Nephron (organoid): ENCODE measurements at regions not wholly inside any gene's neighbourhood (a gene's known extent, or its start where the extent isn't known, plus 50 kb on each side); places are given as distances from the start of the nearest gene placed in this dataset.
A peak's percentile ranks its signal among the peaks of the same experiment; 100 is the strongest.

ENCODE experiments used
- H3K27ac Mint-ChIP-seq, 3 experiments: 2 replicates each; pipeline ENCODE4 v1.8.0; 2020; ENCODE audit warnings: mixed read lengths in 3 of 3, mild to moderate bottlenecking in 2 of 3, moderate library complexity in 1 of 3
- H3K27me3 Mint-ChIP-seq: 2 replicates; pipeline ENCODE4 v1.8.0; 2021; ENCODE audit warnings: low read depth, mild to moderate bottlenecking, moderate library complexity, mixed read lengths
- H3K36me3 Mint-ChIP-seq: 2 replicates; pipeline ENCODE4 v1.8.0; 2020; ENCODE audit warnings: low read depth, mixed read lengths
- H3K4me1 Mint-ChIP-seq: 2 replicates; pipeline ENCODE4 v1.8.0; 2020; ENCODE audit warnings: mixed read lengths
- H3K4me3 Mint-ChIP-seq, 3 experiments: 2 replicates each; pipeline ENCODE4 v1.8.0; 2020; ENCODE audit warnings: mild to moderate bottlenecking in 3 of 3, mixed read lengths in 3 of 3, moderate library complexity in 2 of 3
- H3K9me3 Mint-ChIP-seq: 2 replicates; pipeline ENCODE4 v1.8.0; 2020; ENCODE audit warnings: mixed read lengths
- TF ChIP-seq, protein P1 (sequence below), 3 experiments: fragments of 200-600 bp; sonication (generic); IDR thresholded peaks; one replicate each; pipeline ENCODE4 v1.5.0; 2021; ENCODE audit warnings: antibody characterized with exemption in 3 of 3; ENCODE audit not compliant: unreplicated experiment in 3 of 3

DNA sequence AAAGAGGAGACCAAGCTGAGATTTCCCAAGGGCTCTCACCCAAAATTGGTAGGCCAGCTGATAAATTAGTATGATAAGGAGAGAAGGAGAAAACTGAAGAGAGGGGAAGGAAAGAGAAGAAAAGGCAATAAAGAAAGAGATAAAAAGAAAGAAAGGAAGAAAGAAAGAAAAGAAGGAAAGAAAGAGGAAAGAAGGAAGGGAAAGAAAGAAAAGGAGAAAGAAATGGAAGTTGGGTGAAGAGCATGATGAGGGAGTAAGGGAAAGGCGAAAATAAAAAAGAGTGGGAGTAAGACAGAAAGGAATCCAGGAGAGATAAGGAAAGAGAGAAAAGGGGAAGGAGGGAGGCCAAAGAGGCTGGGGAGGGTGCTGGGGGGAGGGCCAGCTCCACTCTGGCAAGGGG lies 95.4 kb downstream of the MRM1 start:
- Mint-ChIP-seq H3K4me1 (no peaks in the 10 kb centered on the region), H3K4me3 (no peak overlapping the region), H3K9me3 (no peaks in the 10 kb centered on the region), H3K27ac (no peak overlapping the region), H3K36me3 (no peaks in the 10 kb centered on the region), H3K27me3 (peaks cover 70% of the 10 kb centered on the region)
- TF ChIP-seq, protein P1, sequence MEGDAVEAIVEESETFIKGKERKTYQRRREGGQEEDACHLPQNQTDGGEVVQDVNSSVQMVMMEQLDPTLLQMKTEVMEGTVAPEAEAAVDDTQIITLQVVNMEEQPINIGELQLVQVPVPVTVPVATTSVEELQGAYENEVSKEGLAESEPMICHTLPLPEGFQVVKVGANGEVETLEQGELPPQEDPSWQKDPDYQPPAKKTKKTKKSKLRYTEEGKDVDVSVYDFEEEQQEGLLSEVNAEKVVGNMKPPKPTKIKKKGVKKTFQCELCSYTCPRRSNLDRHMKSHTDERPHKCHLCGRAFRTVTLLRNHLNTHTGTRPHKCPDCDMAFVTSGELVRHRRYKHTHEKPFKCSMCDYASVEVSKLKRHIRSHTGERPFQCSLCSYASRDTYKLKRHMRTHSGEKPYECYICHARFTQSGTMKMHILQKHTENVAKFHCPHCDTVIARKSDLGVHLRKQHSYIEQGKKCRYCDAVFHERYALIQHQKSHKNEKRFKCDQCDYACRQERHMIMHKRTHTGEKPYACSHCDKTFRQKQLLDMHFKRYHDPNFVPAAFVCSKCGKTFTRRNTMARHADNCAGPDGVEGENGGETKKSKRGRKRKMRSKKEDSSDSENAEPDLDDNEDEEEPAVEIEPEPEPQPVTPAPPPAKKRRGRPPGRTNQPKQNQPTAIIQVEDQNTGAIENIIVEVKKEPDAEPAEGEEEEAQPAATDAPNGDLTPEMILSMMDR (IDR thresholded peaks at IDR 0.05; ENCODE audit: unreplicated experiment in 3 of 3), result no peak

DNA sequence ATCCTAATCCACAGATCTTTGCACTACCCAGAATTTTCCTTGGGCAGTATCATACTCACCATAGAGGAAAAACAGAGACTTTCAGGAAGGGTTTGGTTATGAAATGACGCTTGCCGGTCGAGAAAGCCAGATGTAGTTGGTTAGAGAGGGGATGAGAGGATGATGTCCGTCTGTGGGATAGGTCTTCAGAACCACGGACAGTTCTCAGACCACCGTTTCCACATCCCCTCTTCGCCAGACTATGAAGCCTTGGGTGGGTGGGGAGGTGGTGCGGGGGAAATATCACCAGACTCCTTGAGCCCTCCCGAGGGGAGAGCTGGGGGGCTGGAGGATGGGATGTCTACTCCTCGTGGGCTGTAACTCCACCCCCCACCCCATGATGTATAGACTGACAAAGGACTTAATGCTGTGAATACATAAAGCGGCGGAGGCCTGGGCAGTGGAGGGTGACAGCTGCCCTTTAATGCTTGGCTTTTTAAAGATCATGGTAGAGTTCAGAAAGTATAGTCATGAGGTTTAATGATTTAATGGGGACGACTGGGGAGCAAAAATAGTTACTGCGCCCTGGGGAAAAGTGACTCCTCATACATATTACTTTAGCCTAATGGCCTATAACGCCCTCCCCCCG lies 96.6 kb downstream of the MRM1 start:
- Mint-ChIP-seq H3K27me3 (peaks cover 67% of the 10 kb centered on the region), H3K27ac (no peak overlapping the region), H3K9me3 (no peaks in the 10 kb centered on the region), H3K4me3 (no peak overlapping the region), H3K36me3 (no peaks in the 10 kb centered on the region), H3K4me1 (no peaks in the 10 kb centered on the region)
- TF ChIP-seq, protein P1 (IDR thresholded peaks at IDR 0.05; ENCODE audit: unreplicated experiment in 3 of 3), result no peak

- H3K27me3 Mint-ChIP-seq, result peaks cover 86% of the 10 kb centered on the region
- H3K27ac Mint-ChIP-seq, result no peak overlapping the region
- TF ChIP-seq, protein P1 (IDR thresholded peaks at IDR 0.05; ENCODE audit: unreplicated experiment in 3 of 3), result no peak
- H3K4me1 Mint-ChIP-seq, result no peaks in the 10 kb centered on the region
- no peaks in the 10 kb centered on the region for H3K36me3 Mint-ChIP-seq
- H3K4me3 Mint-ChIP-seq, result no peak overlapping the region
- no peaks in the 10 kb centered on the region for H3K9me3 Mint-ChIP-seq
Measured at GRCh38 chr17:36701429-36702099, 100.2 kb downstream of the MRM1 start.

DNA sequence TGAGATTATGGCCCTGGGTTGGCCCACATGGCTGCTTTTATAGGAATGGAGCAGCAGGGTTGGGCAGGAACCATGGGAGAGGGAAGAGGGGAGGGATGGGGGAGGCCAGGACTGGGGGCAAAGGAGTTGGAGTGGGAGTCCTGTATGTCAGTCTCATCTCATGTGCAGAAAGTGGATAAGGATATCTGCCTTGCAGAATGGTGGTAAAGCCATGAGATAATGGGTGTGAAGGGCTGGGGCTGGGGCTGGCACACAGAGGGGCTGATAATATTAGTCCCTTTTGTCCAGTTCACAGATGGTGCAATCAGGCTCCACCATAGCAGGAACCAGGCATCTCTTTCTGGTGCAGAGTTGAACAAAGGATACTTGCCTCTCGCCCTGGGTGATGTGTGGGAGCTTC lies 101.3 kb downstream of the MRM1 start:
- Mint-ChIP-seq H3K27me3 (peaks cover 93% of the 10 kb centered on the region), H3K36me3 (no peaks in the 10 kb centered on the region), H3K4me3 (no peak overlapping the region), H3K27ac (no peak overlapping the region), H3K9me3 (no peaks in the 10 kb centered on the region), H3K4me1 (no peaks in the 10 kb centered on the region)
- TF ChIP-seq, protein P1 (IDR thresholded peaks at IDR 0.05; ENCODE audit: unreplicated experiment in 3 of 3), result no peak

- Mint-ChIP-seq H3K4me1 (no peaks in the 10 kb centered on the region), H3K4me3 (peak overlapping the region in 1 of 3 experiments; percentile 13), H3K27me3 (peaks cover 86% of the 10 kb centered on the region), H3K9me3 (no peaks in the 10 kb centered on the region), H3K36me3 (no peaks in the 10 kb centered on the region), H3K27ac (no peak overlapping the region)
- TF ChIP-seq, protein P1 (IDR thresholded peaks at IDR 0.05; ENCODE audit: unreplicated experiment in 3 of 3), result no peak
Measured at GRCh38 chr17:36703860-36704266, 102.5 kb downstream of the MRM1 start.
